GM06990 (cell line): ENCODE measurements at regions not wholly inside any gene's neighbourhood (a gene's known extent, or its start where the extent isn't known, plus 50 kb on each side); places are given as distances from the start of the nearest gene placed in this dataset.

ENCODE experiments used
- DNase-seq: peaks from one replicate; pipeline ENCODE4 v3.0.0-alpha.2; 2011; ENCODE audit not compliant: insufficient read length; ENCODE audit errors: extremely low read depth
- H3K27me3 ChIP-seq: replicated peaks from 2 replicates; pipeline ENCODE4 v1.6.0; 2011; ENCODE audit warnings: low read length; ENCODE audit not compliant: control insufficient read depth, insufficient read depth
- H3K36me3 ChIP-seq: 2 replicates; pipeline ENCODE4 v1.5.1; 2011; ENCODE audit warnings: low read length; ENCODE audit not compliant: control insufficient read depth, insufficient read depth
- H3K4me3 ChIP-seq: replicated peaks from 2 replicates; pipeline ENCODE4 v1.5.1; 2011; ENCODE audit warnings: low read depth, mild to moderate bottlenecking, control low read depth, low read length
- TF ChIP-seq, protein P1 (sequence below): IDR thresholded peaks from 2 replicates; pipeline ENCODE4 v1.5.1; 2011; ENCODE audit warnings: low read length, control low read depth, mild to moderate bottlenecking, inconsistent platforms; ENCODE audit not compliant: insufficient read depth, poor library complexity, severe bottlenecking

DNA sequence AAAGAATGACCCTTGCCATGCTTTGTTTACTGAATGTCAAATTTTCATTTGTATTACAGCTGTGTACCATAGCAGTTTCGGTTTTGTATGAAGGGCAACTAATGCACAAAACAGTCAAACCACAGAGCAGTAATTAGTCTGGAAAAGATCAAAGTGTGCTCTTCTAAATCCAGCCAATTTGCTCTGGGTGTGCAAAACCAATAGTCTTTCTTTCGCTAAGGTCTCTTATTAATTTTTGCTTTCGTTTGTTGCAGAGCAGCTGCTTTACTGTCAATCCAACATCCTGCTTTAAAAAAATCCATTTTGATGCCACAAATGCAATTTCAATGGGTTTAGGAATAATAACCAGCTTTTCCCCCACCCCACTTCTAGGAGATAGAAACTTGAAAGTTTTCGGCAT is 114.2 kb downstream of the BRMS1L start:
- peak; percentile 56 for DNase-seq
- H3K4me3 ChIP-seq: no peak overlapping the region; the same call in 1 of the 2 replicates
- H3K27me3 ChIP-seq: no peaks in the 10 kb centered on the region
- H3K36me3 ChIP-seq: no peaks in the 10 kb centered on the region
- TF ChIP-seq, protein P1, sequence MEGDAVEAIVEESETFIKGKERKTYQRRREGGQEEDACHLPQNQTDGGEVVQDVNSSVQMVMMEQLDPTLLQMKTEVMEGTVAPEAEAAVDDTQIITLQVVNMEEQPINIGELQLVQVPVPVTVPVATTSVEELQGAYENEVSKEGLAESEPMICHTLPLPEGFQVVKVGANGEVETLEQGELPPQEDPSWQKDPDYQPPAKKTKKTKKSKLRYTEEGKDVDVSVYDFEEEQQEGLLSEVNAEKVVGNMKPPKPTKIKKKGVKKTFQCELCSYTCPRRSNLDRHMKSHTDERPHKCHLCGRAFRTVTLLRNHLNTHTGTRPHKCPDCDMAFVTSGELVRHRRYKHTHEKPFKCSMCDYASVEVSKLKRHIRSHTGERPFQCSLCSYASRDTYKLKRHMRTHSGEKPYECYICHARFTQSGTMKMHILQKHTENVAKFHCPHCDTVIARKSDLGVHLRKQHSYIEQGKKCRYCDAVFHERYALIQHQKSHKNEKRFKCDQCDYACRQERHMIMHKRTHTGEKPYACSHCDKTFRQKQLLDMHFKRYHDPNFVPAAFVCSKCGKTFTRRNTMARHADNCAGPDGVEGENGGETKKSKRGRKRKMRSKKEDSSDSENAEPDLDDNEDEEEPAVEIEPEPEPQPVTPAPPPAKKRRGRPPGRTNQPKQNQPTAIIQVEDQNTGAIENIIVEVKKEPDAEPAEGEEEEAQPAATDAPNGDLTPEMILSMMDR: no peak

DNA sequence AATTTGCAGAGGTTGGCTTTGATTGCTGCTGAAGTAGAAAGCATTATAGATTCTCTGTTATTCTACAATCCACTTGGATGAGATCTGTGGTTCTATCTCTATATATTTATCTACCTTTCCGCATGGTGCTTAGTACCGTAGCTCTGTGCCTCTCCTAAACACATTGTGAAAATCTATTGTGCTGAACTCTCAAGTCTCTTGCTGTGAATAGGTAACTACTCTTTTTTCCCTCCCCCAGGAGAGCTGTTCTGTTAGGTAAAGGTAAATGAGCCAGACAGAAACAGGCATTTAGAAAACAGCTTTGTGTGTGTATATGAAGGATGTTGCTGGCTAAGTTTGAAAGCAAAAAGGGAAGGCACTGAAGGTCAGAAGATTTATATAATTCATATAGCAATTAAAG is 112.6 kb downstream of the BRMS1L start:
- DNase-seq: no peak
- Histone ChIP-seq H3K27me3 (no peaks in the 10 kb centered on the region), H3K4me3 (no peak overlapping the region), H3K36me3 (no peaks in the 10 kb centered on the region)
- TF ChIP-seq, protein P1: no peak

DNA sequence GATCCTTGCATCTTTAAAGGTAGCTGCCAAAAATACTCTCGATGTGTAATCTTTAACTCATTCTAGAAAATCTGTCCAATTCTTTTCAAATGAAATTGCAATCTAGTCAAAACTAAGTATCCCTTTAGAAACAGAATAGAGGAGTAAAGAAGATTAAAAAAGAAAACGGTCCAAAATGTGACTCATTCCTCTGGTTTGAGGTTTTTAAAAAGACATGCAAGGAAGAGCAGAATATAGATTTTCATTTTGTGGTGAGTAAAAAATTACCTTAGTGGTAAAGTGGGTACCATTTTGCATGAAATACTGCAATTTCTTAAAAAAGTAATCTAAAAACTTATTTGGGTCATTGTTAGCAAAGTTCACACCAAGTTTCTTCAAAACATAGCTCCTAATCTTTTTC is 108.4 kb downstream of the BRMS1L start:
- no peaks in the 10 kb centered on the region for H3K27me3 ChIP-seq
- TF ChIP-seq, protein P1: no peak
- peak; percentile 49 for DNase-seq
- no peak overlapping the region for H3K4me3 ChIP-seq
- H3K36me3 ChIP-seq: no peaks in the 10 kb centered on the region

DNA sequence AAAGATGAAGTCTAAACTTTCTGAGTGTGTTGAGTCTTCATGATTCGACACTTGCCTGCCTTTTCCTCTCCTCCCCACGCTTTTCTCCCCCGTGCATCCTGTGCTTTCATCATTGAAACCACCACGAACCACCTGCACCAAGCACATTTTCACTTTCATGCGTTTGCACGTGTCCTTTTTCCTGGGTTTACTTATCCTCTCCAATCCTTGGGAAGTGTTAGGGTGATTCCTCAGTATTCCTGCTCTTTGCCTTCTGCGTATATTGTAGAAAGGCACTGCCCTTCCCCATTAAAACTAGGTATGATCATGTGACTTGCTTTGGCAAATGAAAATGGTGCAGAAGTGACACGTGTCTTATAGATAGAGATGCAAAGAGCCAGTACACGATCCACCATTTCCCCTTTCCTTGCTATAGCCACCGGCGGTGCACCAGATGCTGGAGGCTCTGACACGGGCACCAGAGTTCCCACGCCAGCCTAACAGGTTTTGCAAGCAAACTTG is 106.6 kb downstream of the BRMS1L start:
- no peaks in the 10 kb centered on the region for H3K36me3 ChIP-seq
- TF ChIP-seq, protein P1: no peak
- H3K27me3 ChIP-seq: no peaks in the 10 kb centered on the region
- no peak overlapping the region; the same call in 1 of the 2 replicates for H3K4me3 ChIP-seq
- peak; percentile 23 for DNase-seq

DNA sequence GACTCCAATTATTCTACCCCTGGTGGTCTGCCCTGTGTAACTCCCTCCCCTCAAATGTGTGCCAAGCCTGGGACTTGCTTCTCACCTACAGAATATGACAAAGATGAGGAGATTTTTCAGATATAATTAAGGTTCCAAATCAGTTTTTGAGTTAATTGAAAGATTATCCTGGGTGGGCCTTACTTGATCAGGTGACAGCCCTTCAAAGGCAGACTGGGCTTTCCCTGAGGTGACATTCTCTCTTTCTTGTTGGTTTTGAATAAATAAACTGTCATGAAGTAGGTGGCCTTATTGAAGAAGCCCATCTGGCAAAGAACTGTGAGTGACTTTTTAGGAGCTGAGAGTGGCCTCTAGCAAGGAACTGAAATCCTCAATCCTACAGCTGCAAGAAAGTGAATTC is 106.0 kb downstream of the BRMS1L start:
- H3K4me3 ChIP-seq: no peak overlapping the region
- TF ChIP-seq, protein P1: no peak
- no peaks in the 10 kb centered on the region for H3K36me3 ChIP-seq
- no peak for DNase-seq
- H3K27me3 ChIP-seq: no peaks in the 10 kb centered on the region

DNA sequence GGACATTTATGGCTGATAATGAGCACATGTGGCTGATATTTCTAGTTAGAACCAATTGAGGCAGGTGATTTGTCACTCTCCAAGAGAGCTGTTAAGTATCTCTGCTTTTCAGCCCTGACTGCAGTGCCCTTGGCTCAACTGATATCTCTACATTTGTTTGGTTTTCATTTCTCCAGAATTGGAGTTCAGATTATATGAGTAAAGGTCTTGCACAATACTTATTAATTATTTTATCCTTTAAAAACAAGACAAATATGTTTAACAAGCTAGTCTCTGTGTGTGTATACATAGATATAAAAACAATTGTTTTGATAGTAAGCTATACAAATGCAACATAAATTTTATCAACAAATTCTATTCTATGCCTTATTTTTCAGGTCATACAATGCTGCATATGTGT is 105.2 kb downstream of the BRMS1L start:
- no peak overlapping the region for H3K4me3 ChIP-seq
- no peak for DNase-seq
- no peaks in the 10 kb centered on the region for H3K36me3 ChIP-seq
- H3K27me3 ChIP-seq: no peaks in the 10 kb centered on the region
- TF ChIP-seq, protein P1: no peak
